K562 (cell line): ENCODE measurements at regions not wholly inside any gene's neighbourhood (a gene's known extent, or its start where the extent isn't known, plus 50 kb on each side); places are given as distances from the start of the nearest gene placed in this dataset.

Experiments used
- ATAC-seq: fragments of 200-7000 bp; cut with Tn5 transposase; 3 replicates; pipeline ENCODE4 v1.9.1; 2020; ENCODE audit warnings: moderate library complexity
- BruUV-seq: library from RNA; stranded (reverse); fragments of 400-500 nt; replicated peaks from 2 replicates; lab custom pipeline; 2021; lab: Mats Ljungman, UMichigan
- CTCF ChIA-PET: fragments of 300-600 bp; formaldehyde crosslinking; extraction: SDS; loops from one replicate; lab custom pipeline; 2021; ENCODE audit warnings: low intra/inter-chr PET ratio; lab: Yijun Ruan, JAX
- POLR2A ChIA-PET: fragments of 300-600, 350-650 bp; sonication (Branson Sonifier 250); formaldehyde crosslinking; extraction: SDS; loops from one replicate; lab custom pipeline; 2021; ENCODE audit warnings: antibody characterized with exemption, inconsistent platforms; lab: Yijun Ruan, JAX
- DNase-seq, 4 experiments: peaks; one replicate each; pipeline versions ENCODE4 v3.0.0 to v3.0.0-alpha.2; 2011 to 2018; ENCODE audit warnings: low spot score in 3 of 4, mixed read lengths in 3 of 4; ENCODE audit errors: extremely low read depth in 1 of 4
- FAIRE-seq: peaks from 2 replicates; lab custom pipeline; 2011; peaks lifted over from hg19 to GRCh38; lab: Jason Lieb, UNC
- H2AFZ ChIP-seq: 2 replicates; pipeline ENCODE4 v1.6.0; 2011; ENCODE audit warnings: low read depth, low read length, control low read depth, inconsistent platforms
- H3K27ac ChIP-seq: fragments of 200-600 bp; 3 replicates; pipeline ENCODE4 v1.8.0; 2011; ENCODE audit warnings: low read depth, mild to moderate bottlenecking, control low read depth, inconsistent platforms, low read length, moderate library complexity, mixed read lengths; ENCODE audit errors: extremely low read depth
- H3K27me3 ChIP-seq, 2 experiments: fragments of 300-600 bp in 1 of 2; 2 replicates in 1 of 2; 3 replicates in 1 of 2; pipeline versions ENCODE4 v1.6.0 to v1.8.0; 2011; ENCODE audit warnings: inconsistent platforms in 2 of 2, low read length in 2 of 2, mild to moderate bottlenecking in 1 of 2, mixed read lengths in 1 of 2, moderate library complexity in 1 of 2; ENCODE audit not compliant: control insufficient read depth in 2 of 2, insufficient read depth in 2 of 2
- H3K36me3 ChIP-seq: fragments of 300-600 bp; 3 replicates; pipeline ENCODE4 v1.8.0; 2011; ENCODE audit warnings: mild to moderate bottlenecking, low read length, inconsistent platforms; ENCODE audit not compliant: control insufficient read depth, insufficient read depth
- H3K4me1 ChIP-seq, 2 experiments: fragments of 200-600 bp in 1 of 2; replicated peaks in 1 of 2; 2 replicates in 1 of 2; 3 replicates in 1 of 2; pipeline versions ENCODE4 v1.5.1 to v1.8.0; 2011; ENCODE audit warnings: inconsistent platforms in 2 of 2, low read length in 2 of 2, mild to moderate bottlenecking in 1 of 2, mixed read lengths in 1 of 2, moderate library complexity in 1 of 2; ENCODE audit not compliant: control insufficient read depth in 2 of 2, insufficient read depth in 2 of 2
- H3K4me2 ChIP-seq: 2 replicates; pipeline ENCODE4 v1.6.1; 2011; ENCODE audit warnings: low read length, control low read depth, inconsistent platforms, mixed read lengths; ENCODE audit not compliant: insufficient read depth
- H3K4me3 ChIP-seq: fragments of 200-600 bp; sonication (generic), shearing (Covaris generic); 2 replicates; pipeline ENCODE4 v1.5.1; 2016; ENCODE audit warnings: control low read depth, inconsistent platforms
- H3K79me2 ChIP-seq: fragments of 200-600 bp; 3 replicates; pipeline ENCODE4 v1.8.0; 2011; ENCODE audit warnings: low read length, inconsistent platforms; ENCODE audit not compliant: control insufficient read depth, insufficient read depth
- H3K9ac ChIP-seq, 2 experiments: 2 replicates each; pipeline versions ENCODE4 v1.6.0 to v1.6.1; 2011; ENCODE audit warnings: low read depth in 2 of 2, low read length in 2 of 2, control low read depth in 1 of 2, inconsistent platforms in 1 of 2, mild to moderate bottlenecking in 1 of 2, mixed read lengths in 1 of 2; ENCODE audit not compliant: insufficient read depth in 1 of 2
- H3K9me1 ChIP-seq: one replicate; pipeline ENCODE4 v1.6.0; 2011; ENCODE audit warnings: inconsistent platforms, mild to moderate bottlenecking, low read length, moderate library complexity; ENCODE audit not compliant: control insufficient read depth, insufficient read depth
- H3K9me3 ChIP-seq: replicated peaks from 2 replicates; pipeline ENCODE4 v1.5.1; 2011; ENCODE audit warnings: low read depth, low read length, inconsistent platforms; ENCODE audit not compliant: control insufficient read depth, insufficient read depth
- H4K20me1 ChIP-seq: replicated peaks from 2 replicates; pipeline ENCODE4 v1.6.1; 2011; ENCODE audit warnings: low read length, inconsistent platforms, mixed read lengths; ENCODE audit not compliant: control insufficient read depth, insufficient read depth
- EGR1 ChIP-seq: fragments of 450-650 bp; conservative IDR thresholded peaks from 2 replicates; pipeline ENCODE4 v1.6.1; 2017; ENCODE audit warnings: mild to moderate bottlenecking
- EWSR1 ChIP-seq: fragments of 450-650 bp; IDR thresholded peaks from 2 replicates; pipeline ENCODE4 v1.6.1; 2018; ENCODE audit warnings: borderline replicate concordance, mild to moderate bottlenecking, low read depth, moderate library complexity; ENCODE audit not compliant: partially characterized antibody
- FOXP1 ChIP-seq: sonication (generic); formaldehyde crosslinking; IDR thresholded peaks from 2 replicates; pipeline ENCODE4 v1.8.0; 2022; ENCODE audit warnings: mild to moderate bottlenecking, missing genetic modification reagents
- HDAC8 ChIP-seq: fragments of 450-650 bp; IDR thresholded peaks from 2 replicates; pipeline ENCODE4 v1.6.1; 2016; ENCODE audit warnings: mild to moderate bottlenecking, missing genetic modification characterization, moderate library complexity, missing compliant biosample characterization
- ILF3 ChIP-seq: fragments of 450-650 bp; IDR thresholded peaks from 2 replicates; pipeline ENCODE4 v1.6.1; 2018; ENCODE audit warnings: antibody characterized with exemption, mild to moderate bottlenecking, moderate library complexity, borderline replicate concordance
- KDM1A ChIP-seq, 2 experiments: fragments of 450-650 bp; IDR thresholded peaks; 2 replicates each; pipeline ENCODE4 v1.6.1; 2016; ENCODE audit warnings: mild to moderate bottlenecking in 2 of 2
- LARP7 ChIP-seq: fragments of 450-650 bp; IDR thresholded peaks from 2 replicates; pipeline ENCODE4 v1.6.1; 2016
- RBFOX2 ChIP-seq: fragments of 200-400 bp; formaldehyde crosslinking; IDR thresholded peaks from 2 replicates; pipeline ENCODE4 v1.6.1; 2017; ENCODE audit warnings: low read depth, mild to moderate bottlenecking, low read length, moderate library complexity
- RBM25 ChIP-seq: fragments of 200-400 bp; formaldehyde crosslinking; IDR thresholded peaks from 2 replicates; pipeline ENCODE4 v1.6.1; 2018; ENCODE audit warnings: low read length, low read depth, moderate library complexity; ENCODE audit not compliant: severe bottlenecking
- SMARCA5 ChIP-seq: fragments of 450-650 bp; IDR thresholded peaks from 2 replicates; pipeline ENCODE4 v1.6.1; 2016
- YBX1 ChIP-seq: fragments of 450-650 bp; IDR thresholded peaks from 2 replicates; pipeline ENCODE4 v1.7.1; 2016; ENCODE audit warnings: mild to moderate bottlenecking
- ZNF263 ChIP-seq: sonication (generic); formaldehyde crosslinking; IDR thresholded peaks from 2 replicates; pipeline ENCODE4 v1.8.0; 2022; ENCODE audit warnings: mild to moderate bottlenecking, missing genetic modification reagents, borderline replicate concordance
- ZNF589 ChIP-seq: fragments of 200-800 bp; sonication (Bioruptor generic); IDR thresholded peaks from 2 replicates; pipeline ENCODE4 v1.6.1; 2016; ENCODE audit warnings: low read depth, missing genetic modification characterization, missing compliant biosample characterization
- WGBS: fragments of 100-300 bp; shearing (Covaris generic); methylation state at CpG from one replicate; pipeline ENCODE4 v1.1.6; 2016; ENCODE audit warnings: low coverage, mixed read lengths; ENCODE audit not compliant: insufficient coverage; ENCODE audit errors: missing lambda C conversion rate; 5-methylcytosine and 5-hydroxymethylcytosine counted together
- in situ Hi-C: fragments of 300-500 bp; cut with MboI; formaldehyde crosslinking; loops from 4 replicates; pipeline ENCODE4 v1.15.0; 2018; ENCODE audit warnings: inconsistent platforms, mixed read lengths
- intact Hi-C: fragments of 100-400 bp; cut with micrococcal nuclease; formaldehyde crosslinking; loops from 2 replicates; pipeline ENCODE4 v1.14.2; 2022
- TF ChIP-seq, protein P1 (sequence below), 2 experiments: fragments of 250-450 bp in 1 of 2; fragments of 450-650 bp in 1 of 2; sonication (Bioruptor Pico) in 1 of 2; IDR thresholded peaks; 2 replicates each; pipeline versions ENCODE4 v1.6.1 to v1.8.0; 2016 to 2021; ENCODE audit warnings: mild to moderate bottlenecking in 2 of 2, moderate library complexity in 2 of 2, missing compliant biosample characterization in 1 of 2, missing genetic modification characterization in 1 of 2
- TF ChIP-seq, protein P2 (sequence below): fragments of 200-800 bp; sonication (Bioruptor generic); IDR thresholded peaks from 2 replicates; pipeline ENCODE4 v1.6.1; 2017; ENCODE audit warnings: missing genetic modification characterization, missing compliant biosample characterization

DNA sequence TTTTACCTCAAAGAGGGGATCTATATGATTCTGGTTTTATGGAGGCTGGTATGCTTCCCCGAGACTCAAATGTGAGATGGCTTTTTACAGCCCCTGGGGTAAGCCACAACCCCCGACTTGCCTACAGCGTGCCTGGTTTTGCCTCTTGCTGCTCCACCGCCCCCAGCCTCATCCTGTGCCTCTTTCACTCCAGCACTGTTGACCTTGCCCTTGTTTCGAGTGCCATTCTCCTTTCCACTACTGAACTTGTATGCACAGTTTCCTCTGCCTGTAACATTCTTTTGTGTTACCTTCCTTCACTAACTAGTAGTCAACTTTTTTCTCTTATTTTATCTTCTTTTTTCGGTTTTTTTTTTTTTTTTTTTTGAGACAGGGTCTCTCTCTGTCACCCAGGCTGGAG, 219.0 kb upstream of the ZBED5 start:
- Histone ChIP-seq H3K79me2 (no peaks in the 10 kb centered on the region), H3K9ac (no peak overlapping the region), H3K4me3 (no peak overlapping the region)
- FAIRE-seq (no peak), DNase-seq (no peak)
- no peak for TF ChIP-seq LARP7
- TF ChIP-seq RBM25: no peak
- no peak for TF ChIP-seq HDAC8 (tag)
- no peak for TF ChIP-seq KDM1A (IDR thresholded peaks at IDR 0.05)
- no peak for TF ChIP-seq ZNF263 (CRISPR knock-in tag)
- no peak for TF ChIP-seq ZNF589
- no peak for TF ChIP-seq RBFOX2
- TF ChIP-seq EGR1: no peak
- no peak for TF ChIP-seq SMARCA5
- TF ChIP-seq, protein P1, sequence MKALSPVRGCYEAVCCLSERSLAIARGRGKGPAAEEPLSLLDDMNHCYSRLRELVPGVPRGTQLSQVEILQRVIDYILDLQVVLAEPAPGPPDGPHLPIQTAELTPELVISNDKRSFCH (CRISPR knock-in tag; IDR thresholded peaks at IDR 0.05): no peak
- TF ChIP-seq, protein P1 (tag; IDR thresholded peaks at IDR 0.05): no peak
- TF ChIP-seq, protein P2, sequence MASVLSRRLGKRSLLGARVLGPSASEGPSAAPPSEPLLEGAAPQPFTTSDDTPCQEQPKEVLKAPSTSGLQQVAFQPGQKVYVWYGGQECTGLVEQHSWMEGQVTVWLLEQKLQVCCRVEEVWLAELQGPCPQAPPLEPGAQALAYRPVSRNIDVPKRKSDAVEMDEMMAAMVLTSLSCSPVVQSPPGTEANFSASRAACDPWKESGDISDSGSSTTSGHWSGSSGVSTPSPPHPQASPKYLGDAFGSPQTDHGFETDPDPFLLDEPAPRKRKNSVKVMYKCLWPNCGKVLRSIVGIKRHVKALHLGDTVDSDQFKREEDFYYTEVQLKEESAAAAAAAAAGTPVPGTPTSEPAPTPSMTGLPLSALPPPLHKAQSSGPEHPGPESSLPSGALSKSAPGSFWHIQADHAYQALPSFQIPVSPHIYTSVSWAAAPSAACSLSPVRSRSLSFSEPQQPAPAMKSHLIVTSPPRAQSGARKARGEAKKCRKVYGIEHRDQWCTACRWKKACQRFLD (CRISPR knock-in tag): no peak
- TF ChIP-seq EWSR1: no peak
- TF ChIP-seq YBX1: no peak
- no peak for TF ChIP-seq FOXP1 (CRISPR knock-in tag)
- no peak for TF ChIP-seq ILF3
- TF ChIP-seq, all 486 proteins: peak for 0
- no peak overlapping the region for H3K27ac ChIP-seq
- H3K27me3 ChIP-seq: peaks cover 2 to 18% of the 10 kb centered on the region in 2 experiments; a peak in 1 of 5 replicates
- H4K20me1 ChIP-seq: no peaks in the 10 kb centered on the region
- ChIA-PET POLR2A (no interaction called here), CTCF (no interaction called here)
- no peaks in the 10 kb centered on the region for H3K4me1 ChIP-seq
- BruUV-seq: no TSS peak
- no peaks in the 10 kb centered on the region for H3K9me1 ChIP-seq
- no peak overlapping the region for H2AFZ ChIP-seq
- in situ Hi-C loops: no loop called here
- no peak overlapping the region for H3K4me2 ChIP-seq
- no peak for ATAC-seq
- H3K36me3 ChIP-seq: no peaks in the 10 kb centered on the region
- 4% methylated on average over 5 of the region's 6 CpGs for WGBS
- H3K9me3 ChIP-seq: no peaks in the 10 kb centered on the region
- intact Hi-C loops: no loop called here
